GM19023 (cell line): ENCODE measurements at regions not wholly inside any gene's neighbourhood (a gene's known extent, or its start where the extent isn't known, plus 50 kb on each side); places are given as distances from the start of the nearest gene placed in this dataset.
"Not testable (repeated sequence)": the region's sequence is repeated elsewhere in the genome, so short reads cannot be mapped to it uniquely, and the experiment has no call there.

Source experiments
- ATAC-seq: cut with Tn5 transposase; IDR thresholded peaks from one replicate; pipeline ENCODE4 v1.9.1; 2021; ENCODE audit warnings: mild to moderate bottlenecking, moderate library complexity; ENCODE audit not compliant: unreplicated experiment

DNA sequence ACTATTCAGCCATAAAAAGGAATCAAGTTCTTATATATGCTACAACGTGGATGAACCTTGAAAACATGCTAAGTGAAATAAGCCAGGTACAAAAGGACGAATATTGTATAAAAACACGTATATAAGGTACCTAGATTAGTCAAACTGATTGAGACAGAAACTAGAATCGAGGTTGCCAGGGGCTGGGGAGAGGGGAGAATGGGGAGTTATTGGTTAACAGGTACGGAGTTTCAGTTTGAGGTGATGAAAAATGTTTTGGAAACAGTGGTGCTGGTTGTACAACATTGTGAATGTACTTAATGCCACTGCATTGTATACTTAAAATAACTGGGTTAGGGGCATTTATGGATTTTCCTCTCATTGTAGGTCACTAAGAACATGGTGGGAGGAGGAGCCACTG, 117.0 kb upstream of the PLGLB2 start:
- not testable (repeated sequence) for ATAC-seq

DNA sequence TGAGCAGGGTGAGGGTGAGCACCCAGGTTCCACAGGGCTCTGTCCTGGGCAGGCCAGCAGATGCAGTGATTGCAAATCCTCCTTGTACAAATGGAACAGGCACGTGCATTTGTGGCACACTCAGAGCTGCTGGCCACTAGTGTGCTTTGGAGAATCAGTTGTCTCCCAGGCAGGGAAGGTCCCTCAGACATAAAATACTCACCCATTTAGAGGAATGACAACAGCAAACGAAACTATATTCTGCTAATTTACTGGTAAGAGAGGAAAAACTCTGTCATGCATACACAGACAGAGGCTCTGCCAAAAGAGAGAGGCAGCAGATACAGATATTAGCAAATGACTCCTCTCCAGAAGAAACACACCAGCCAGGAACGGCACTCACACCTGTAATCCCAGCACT, 116.5 kb upstream of the PLGLB2 start:
- ATAC-seq, result not testable (repeated sequence)

DNA sequence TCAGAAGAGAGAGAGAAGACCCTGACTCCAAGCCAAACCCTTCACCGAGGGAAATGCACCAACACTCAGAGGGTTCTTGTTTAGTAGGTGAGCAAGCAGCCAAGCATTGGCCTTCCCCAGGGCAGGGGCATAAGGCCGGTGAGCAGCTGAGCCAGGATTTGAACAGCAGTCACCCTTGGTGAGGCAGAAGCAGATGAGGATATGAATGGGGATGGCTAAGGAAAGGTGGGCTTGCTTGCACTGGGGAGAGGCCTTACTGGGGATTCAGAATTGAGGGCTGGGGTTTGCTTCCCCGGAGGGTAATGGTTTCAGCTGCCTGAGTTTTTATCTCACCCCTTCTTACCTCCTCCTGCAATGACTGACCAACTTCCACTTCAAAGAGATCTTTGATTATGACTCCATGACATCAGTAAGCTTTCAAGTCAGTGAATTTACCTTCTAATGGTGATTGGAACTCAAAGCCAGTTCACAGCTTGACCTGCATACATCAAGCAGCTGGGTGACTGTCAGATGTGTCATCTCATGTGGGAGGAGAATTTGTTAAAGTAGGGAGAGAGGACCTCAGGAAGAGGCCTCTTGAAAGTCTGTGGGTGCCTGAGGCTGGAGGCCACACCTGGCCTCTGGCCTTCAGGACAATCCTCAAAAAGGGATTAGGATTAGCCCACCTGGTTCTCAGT, 114.5 kb upstream of the PLGLB2 start:
- not testable (repeated sequence) for ATAC-seq

DNA sequence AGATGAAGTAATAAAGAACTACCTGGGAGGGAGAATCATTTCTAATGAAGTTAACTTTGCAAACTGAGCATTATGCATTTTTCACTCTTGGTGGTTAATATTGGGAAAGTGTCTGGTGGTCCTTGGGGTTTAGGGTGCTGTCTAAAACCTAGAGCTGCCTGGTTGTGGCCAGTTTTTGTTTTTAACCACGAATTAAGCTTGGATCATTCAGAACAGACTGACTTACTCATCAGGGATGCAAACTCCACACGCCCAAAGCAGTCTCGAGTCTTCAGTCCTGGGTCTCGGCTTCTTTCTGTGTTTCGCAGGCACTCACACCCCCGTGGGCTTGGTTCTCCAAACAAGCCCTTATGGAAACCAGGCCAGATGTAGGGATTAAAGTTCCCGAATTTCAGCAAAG, 113.8 kb upstream of the PLGLB2 start:
- ATAC-seq, result not testable (repeated sequence)

DNA sequence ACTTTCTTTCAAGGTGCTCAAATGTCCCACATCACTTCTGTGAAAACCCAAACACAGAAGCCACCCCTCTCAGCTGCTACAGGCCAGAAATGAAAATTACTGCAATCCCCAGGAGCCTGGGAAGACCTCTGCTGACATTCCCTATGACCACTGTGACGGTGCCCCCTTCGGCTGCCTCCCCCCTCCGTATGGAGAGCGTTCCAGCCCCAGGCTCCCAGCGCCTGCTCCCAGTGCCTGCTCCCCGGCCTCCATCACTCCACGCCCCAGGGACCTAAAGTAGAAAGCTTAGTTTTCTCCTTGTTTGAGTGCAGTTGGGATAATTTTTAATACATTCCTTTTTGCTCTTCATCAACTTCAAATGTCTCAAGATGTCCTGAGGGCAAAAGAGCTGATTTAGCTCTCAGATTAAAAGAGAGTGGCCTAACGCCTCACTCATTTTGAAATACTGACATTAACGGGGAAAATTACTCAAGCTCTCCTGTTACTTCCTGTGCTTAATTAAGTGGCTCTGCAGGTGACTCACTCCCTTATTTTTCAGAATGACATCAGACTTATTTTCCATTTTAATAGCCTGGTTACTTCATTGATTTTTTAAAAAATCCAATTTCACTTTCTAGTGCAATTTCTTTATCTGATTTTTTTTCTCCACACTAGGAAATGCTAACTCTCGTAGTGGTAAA, 112.8 kb upstream of the PLGLB2 start:
- not testable (repeated sequence) for ATAC-seq

DNA sequence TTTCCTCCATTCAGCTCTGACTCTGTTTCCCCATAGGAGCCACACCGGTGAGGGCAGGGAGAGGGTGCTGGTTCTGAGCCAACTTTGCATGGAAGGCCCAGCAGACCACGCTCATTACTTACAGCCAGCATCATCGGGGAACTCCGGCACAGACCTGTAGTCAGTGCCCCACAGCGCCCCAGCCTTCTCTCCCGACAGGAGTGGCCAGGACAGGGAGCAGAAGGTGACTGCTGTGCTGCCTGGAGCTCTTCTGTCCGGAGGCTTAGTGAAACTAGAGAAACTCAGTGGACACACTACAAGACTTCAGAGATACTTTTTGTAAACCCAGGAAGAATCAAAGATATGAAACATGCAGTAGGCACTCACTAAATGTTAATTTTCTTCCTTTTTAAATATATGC, 111.6 kb upstream of the PLGLB2 start:
- ATAC-seq, result not testable (repeated sequence)

DNA sequence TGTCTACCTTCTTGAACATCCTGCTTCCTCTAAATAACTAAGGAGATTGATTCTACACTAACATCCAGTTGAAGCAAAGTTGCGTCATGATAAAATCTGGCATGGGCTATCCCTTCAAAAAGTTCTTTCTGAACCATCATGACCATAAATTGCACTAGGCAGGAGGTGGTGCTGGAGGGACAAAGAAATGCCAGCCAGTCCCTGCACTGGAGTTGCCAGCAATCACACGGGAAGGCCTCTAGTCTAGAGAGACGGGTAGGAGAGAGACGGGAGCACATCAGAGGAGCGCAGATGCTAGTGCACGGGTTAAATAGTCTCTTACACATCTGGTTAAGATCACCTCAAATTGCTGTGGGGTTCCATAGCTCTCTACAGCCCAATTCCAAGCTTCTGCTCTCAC, 111.2 kb upstream of the PLGLB2 start:
- not testable (repeated sequence) for ATAC-seq

DNA sequence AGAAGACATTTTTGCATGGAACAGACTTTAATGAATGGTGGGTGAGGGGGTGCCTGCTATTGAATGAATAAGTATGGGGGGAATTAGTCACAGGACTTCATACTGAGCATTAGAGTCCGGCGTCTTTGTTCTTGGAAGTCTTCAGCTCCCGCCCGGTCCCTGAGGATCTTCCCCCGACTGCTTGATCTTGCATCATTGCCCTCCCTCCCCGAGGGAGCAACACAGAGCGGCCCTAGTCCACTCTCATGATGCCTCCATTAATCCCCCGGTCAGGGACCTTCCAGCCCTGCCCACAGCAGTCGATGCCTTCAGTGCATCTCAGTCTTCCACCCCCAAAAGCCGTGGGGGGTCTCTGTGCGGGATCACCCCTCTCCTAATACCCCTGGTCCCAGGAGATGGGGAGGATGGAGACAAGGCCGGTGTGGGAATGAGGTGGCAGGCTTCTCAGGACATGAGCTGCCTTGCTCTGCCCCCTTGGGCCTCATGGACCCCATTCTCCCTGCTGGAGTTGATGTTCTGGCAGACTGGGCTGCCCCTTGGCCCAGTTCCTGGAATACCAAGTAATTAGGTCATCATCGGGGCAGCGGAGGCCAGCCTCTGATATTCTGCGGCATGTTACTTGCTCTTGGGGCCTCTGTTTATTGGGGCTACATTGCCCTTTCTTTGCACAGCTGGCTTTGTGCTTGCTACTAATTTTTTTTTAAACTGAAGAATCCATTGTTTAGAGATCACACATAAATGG, 110.5 kb upstream of the PLGLB2 start:
- not testable (repeated sequence) for ATAC-seq

DNA sequence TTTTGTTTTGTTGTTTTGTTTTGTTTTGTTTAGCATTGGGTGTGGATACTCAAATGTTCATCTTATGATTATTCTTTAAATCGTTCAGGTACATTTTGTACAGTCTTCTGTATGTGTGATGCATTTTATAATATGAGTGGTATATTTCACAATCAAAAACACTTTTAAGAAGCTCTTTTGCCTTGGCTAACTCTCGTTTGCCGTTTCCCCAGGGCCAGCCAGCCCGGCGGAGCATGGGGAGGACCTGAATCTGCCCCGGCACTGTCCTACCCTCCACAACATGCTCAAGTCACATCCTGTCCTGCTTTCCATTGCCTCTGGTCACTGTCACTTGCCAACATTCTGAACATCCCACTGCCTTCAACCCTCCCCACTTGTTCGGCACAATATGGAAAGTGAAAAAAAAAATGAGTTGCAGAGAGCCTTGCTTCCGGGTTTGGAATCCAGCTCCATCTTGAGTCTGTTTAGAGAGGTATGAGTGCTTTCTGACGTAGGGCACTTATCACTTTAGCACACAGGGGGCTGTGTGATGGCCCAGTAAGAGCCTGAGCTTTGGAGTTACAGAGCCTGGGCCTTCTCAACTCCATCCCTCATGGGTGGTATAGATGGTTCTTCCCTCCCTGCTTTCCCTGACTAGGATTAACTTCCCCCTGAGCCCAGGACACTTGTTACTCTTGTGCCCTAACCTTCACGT, 109.6 kb upstream of the PLGLB2 start:
- ATAC-seq, result not testable (repeated sequence)

DNA sequence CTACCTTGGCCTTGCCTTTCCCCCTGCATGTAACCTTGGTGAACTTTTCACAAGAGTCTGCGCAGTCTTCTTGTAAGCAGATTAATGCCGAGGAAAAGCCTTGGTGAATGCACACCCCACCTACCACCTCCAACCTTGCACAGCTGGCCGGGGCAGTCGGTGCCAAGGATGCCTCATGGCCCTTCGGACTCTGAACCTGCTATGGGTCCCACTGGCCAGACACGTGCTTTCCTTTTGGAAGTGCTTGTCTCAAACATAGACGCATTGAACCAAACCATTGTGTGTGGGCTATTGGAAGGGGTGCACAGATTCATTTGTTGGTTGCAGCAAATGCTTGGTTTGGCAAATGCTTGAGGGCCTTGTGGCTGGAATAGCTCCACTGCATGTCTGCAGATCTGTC, 109.0 kb upstream of the PLGLB2 start:
- not testable (repeated sequence) for ATAC-seq

DNA sequence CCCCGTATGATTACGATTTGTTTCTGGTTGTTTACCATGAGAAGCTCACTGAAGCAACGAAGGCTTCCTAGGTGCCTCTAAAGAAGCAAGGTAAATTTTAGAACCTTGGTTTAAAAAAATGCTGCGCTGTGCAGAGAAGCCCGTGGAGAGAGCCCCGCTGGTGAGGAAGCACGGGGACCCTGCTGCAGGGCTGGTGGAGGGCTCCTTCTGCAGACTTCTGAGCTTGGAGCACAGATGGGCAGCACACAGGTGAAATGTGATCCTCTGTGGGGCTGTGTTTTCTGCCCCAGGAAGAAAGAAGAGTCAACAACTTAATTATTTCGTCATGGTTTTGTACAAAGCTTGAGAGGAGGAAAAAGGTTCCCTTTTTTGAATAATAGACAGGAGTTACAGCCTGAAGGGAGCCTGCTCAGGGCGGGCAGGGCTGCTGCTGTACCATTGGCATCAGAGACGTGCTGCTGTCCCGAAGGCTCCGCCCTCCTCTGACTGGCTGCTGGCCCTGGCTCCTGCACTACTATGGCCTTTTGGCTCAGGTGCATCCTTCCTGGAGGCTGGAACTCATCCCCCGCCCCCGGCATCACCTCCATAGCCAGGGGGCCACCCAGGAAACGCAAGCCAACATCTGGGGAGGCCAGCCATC, 108.0 kb upstream of the PLGLB2 start:
- not testable (repeated sequence) for ATAC-seq

DNA sequence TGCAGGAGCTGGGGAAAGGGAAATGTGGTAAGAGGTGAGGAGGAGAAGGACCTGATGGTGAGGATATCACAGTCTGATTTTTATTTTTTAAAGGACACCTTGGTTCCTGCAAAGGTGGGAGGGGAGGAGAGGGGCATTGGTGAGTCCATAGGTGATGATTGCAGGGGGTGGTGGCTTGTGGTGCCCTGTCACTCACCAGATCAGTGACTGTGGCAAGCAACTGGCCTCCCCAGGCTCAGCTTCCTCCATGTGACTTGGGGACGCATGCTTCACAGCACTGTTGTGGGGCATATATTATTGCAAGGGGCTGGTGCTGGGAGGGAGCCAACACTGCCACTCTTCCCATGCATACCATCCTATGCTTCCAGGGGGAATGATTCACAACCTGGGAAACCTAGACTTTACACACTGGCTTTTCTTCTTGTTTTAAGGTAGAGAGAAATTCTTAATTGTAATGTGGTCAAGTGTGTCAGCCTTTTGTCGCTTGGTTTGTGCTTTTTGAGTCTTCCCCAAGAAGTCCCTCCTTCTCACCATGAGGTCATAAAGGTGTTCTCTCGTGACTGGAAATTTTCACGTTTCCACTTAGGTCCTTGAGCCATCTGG, 106.8 kb upstream of the PLGLB2 start:
- not testable (repeated sequence) for ATAC-seq

DNA sequence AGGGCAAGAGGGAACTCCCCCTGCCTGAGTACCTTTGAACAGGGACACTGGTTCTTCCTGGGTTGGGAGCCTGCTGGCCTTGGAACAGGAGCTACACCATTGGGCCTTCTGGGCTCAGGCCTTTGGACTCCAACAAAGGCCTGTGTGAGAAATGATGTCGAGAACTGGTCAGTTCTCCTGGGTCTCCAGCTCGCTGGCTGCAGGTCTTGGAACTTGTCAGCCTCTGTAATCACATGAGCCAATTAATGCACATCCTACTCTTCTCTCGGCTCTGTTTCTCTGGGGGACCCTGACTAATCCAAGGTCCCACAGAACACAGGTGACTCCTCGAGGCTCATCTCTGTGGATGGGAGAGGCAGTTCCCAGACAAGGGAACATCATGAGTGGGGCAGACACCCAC, 104.7 kb upstream of the PLGLB2 start:
- ATAC-seq, result not testable (repeated sequence)

DNA sequence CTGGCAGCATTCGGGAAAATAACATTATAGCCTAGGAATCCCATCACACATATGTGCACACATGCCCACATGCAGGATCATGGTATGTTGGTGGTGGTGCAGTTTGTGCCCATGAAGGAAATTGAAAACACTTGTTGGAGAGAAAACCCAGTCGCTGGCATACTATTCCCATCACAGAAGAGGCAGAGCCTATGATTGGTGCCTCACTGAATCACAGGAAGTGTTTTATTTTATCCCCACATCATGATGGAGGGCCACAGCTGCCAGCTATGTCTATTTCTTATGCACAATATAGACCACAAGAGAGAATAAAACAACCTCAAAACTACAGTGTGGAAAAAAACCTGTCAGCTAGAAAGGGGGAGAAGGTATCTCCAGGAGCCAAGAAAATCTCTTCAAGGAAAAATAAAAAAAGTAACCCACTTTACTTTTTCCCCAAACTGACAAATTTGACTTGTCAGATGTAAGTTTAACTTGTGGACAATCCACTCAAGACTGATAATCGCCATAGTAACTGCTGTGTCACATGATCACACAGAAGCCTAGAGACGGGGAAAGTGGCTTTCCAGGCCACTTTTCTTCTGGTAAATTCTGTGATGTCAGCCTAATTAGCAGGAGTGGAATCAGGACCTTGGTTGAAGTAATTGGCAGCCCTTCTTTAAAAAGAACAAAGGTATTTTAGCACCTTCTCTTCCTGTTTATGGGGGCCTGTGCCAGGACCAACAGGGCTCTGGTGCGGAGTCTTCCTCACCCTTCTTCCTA, 100.0 kb upstream of the PLGLB2 start:
- ATAC-seq, result not testable (repeated sequence)

DNA sequence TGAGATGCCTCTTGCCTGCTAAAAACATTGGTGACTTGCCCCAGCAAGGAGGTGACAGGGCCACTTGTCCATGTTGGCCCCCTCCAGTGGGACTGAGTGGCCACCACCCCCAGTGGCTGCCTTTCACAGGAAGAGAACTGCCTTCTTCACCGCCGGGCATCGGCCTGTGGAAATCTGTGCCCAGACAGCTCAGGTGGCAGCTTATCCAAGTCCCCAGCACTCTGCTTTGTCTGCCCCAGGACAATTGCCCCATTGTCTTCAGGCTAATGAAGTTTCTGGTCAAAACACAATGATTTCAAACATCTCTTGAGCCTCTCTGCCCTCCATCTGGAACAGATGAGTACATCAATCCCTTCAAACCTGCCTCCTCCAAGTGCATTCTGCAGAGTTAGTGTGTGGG, 99.1 kb upstream of the PLGLB2 start:
- ATAC-seq, result not testable (repeated sequence)

DNA sequence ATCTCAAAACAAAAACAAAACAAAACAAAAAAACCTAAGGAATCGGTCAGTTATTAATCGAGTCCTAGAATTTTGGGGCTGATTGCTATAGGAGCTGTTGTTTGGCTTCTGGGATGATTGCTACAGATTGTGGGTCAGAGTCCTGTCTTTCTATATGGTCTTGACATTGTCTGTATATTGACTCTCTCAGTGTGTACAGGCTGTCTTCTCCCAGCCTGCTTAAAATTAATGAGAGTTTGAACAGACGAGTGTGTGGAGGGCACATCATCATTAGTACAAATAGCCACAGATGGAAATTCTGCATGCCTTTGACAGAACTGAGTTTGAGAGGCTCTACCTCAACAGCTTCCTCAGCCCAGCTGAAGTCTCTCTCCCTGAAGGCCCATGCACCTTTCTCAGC, 98.0 kb upstream of the PLGLB2 start:
- ATAC-seq, result not testable (repeated sequence)

DNA sequence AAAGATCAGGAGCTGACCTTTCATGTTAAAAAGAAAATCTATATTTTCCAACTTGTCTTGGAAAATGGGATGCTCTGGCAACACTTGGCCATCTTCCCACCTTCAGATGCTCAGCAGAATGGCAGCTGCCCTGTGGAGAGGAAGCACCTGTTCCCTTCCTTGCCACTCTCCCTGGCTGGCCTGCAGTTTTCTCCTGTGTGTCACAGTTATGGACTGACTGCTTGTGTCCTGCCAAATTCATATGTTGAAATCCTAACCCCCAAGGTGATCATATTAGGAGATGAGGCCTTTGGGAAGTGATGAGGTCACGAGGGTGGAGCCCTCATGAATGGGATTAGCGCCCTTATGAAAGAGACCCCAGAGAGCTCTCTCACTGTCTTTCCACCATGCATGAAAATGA, 97.0 kb upstream of the PLGLB2 start:
- not testable (repeated sequence) for ATAC-seq

DNA sequence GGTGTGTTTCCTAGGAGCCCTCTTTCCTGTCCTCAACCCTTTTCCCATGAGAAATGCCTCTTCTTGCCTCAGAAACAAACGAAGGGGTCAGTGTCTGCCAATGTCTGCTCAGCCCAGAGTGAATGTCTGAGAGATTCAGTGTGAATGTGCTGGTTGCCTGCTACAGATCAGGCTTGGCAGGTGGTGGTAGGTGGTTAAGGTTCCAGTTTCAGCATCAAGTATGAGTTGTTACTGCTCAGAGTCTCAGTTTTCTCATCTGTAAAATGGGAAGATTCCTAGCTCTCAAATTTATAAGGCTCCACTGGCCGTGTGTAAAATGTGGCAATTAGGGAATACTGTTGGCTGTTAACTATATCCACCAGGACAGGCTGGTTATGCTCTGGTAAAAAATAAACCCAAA, 96.3 kb upstream of the PLGLB2 start:
- not testable (repeated sequence) for ATAC-seq

DNA sequence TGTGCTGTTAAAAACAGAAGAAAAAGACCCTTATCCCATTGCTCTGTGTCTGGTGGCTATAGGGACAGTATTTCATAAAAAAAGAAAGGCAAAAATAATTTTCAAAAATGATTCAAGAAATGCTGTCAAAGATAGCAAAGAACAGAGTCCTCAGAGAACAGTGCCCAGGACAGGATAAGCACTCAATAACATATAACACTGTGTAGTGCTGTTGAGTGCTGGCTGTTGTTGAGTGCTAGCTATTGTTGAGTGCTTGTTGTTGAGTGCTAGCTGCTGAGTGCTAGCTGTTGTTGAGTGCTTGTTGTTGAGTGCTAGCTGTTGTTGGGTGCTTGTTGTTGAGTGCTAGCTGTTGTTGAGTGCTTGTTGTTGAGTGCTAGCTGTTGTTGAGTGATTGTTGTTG, 94.5 kb upstream of the PLGLB2 start:
- ATAC-seq, result not testable (repeated sequence)
